ENCODE measurements at regions not wholly inside any gene's neighbourhood (a gene's known extent, or its start where the extent isn't known, plus 50 kb on each side); places are given as distances from the start of the nearest gene placed in this dataset.

- TF ChIP-seq TCF7L2 (IDR thresholded peaks at IDR 0.05; ENCODE audit: borderline replicate concordance, extremely low read depth, insufficient read depth, insufficient read length), result no peak
- TF ChIP-seq ZBTB33 (IDR thresholded peaks at IDR 0.05; ENCODE audit: extremely low read depth, insufficient replicate concordance, low read length), result no peak
- TF ChIP-seq SRF (IDR thresholded peaks at IDR 0.05; ENCODE audit: low read depth), result no peak
Measured at GRCh38 chr2:146433116-146433875, 1411.5 kb upstream of the ACVR2A start (continued).

- H3K79me2 ChIP-seq (ENCODE audit: insufficient read depth, low read length), result no peaks in the 10 kb centered on the region
- intact Hi-C loops (cut with micrococcal nuclease), result no loop called here
- H4K20me1 ChIP-seq (ENCODE audit: insufficient read depth), result no peaks in the 10 kb centered on the region
- no peak for DNase-seq (ENCODE audit: low read depth, low spot score)
- H3K36me3 ChIP-seq (ENCODE audit: control insufficient read depth in 1 of 2, insufficient read depth in 2 of 2, low read length in 2 of 2), result no peaks in the 10 kb centered on the region
- ChIA-PET POLR2A (no interaction called here), CTCF (no interaction called here), RAD21 (ENCODE audit: low non-redundant PET in 1 of 2, low total read pairs in 2 of 2, uncharacterized antibody in 2 of 2, unreplicated experiment in 2 of 2) (no interaction called here)
- no peaks in the 10 kb centered on the region for H3K9me3 ChIP-seq (ENCODE audit: control insufficient read depth in 1 of 2, insufficient read depth in 1 of 2, low read depth in 1 of 2, low read length in 2 of 2)
- no peaks in the 10 kb centered on the region for H3K27me3 ChIP-seq (ENCODE audit: insufficient read depth, low read length)
- H3K4me1 ChIP-seq (ENCODE audit: control insufficient read depth in 1 of 2, insufficient read depth in 2 of 2, low read length in 2 of 2), result no peaks in the 10 kb centered on the region
- H3K4me3 ChIP-seq (replicated peaks in 1 of 2; ENCODE audit: low read depth in 1 of 2, low read length in 2 of 2), result no peak overlapping the region
- no peak overlapping the region for H3K9ac ChIP-seq (ENCODE audit: low read length)
- ATAC-seq, result no peak
- no peak overlapping the region for H3K4me2 ChIP-seq (ENCODE audit: low read length)
- no peak overlapping the region for H3K27ac ChIP-seq (ENCODE audit: low read depth, low read length)
- no peak overlapping the region for H2AFZ ChIP-seq (ENCODE audit: low read depth, low read length, poor library complexity, severe bottlenecking)
- no peaks in the 10 kb centered on the region for H3K9me2 ChIP-seq (ENCODE audit: insufficient read depth)
- TF ChIP-seq REST (IDR thresholded peaks at IDR 0.05; ENCODE audit: low read depth) (no peak), ZFX (IDR thresholded peaks at IDR 0.05) (no peak), CBX3 (IDR thresholded peaks at IDR 0.05; ENCODE audit: low read depth) (no peak), YY1 (IDR thresholded peaks at IDR 0.05; ENCODE audit: extremely low read depth, insufficient replicate concordance, low read depth, low read length) (no peak), POLR2A (IDR thresholded peaks at IDR 0.05; ENCODE audit: borderline replicate concordance, extremely low read depth, insufficient read depth, insufficient read length) (no peak), FOSL1 (IDR thresholded peaks at IDR 0.05; ENCODE audit: low read depth) (no peak), SIN3A (IDR thresholded peaks at IDR 0.05; ENCODE audit: low read depth) (no peak), TCF7L2 (IDR thresholded peaks at IDR 0.05; ENCODE audit: borderline replicate concordance, extremely low read depth, insufficient read depth, insufficient read length) (no peak), SP1 (IDR thresholded peaks at IDR 0.05; ENCODE audit: low read depth) (no peak), MAX (IDR thresholded peaks at IDR 0.05) (no peak), EZH2phosphoT487 (IDR thresholded peaks at IDR 0.05; ENCODE audit: borderline replicate concordance) (no peak), POLR2AphosphoS5 (IDR thresholded peaks at IDR 0.05; ENCODE audit: low read depth, low read length) (no peak), ATF3 (IDR thresholded peaks at IDR 0.05) (no peak), RAD21 (IDR thresholded peaks at IDR 0.05; ENCODE audit: low read depth) (no peak), CEBPB (IDR thresholded peaks at IDR 0.05; ENCODE audit: low read depth) (no peak), ZNF274 (IDR thresholded peaks at IDR 0.05; ENCODE audit: low read depth, low read length) (no peak), ELF1 (IDR thresholded peaks at IDR 0.05; ENCODE audit: borderline replicate concordance, low read depth) (no peak), EZH2 (IDR thresholded peaks at IDR 0.05) (no peak), EGR1 (IDR thresholded peaks at IDR 0.05; ENCODE audit: low read depth) (no peak)
- no TSS peak for BruUV-seq (replicated peaks)
Measured at GRCh38 chr2:146429366-146429765, 1415.5 kb upstream of the ACVR2A start.
